GM12874 (cell line): ENCODE measurements at regions not wholly inside any gene's neighbourhood (a gene's known extent, or its start where the extent isn't known, plus 50 kb on each side); places are given as distances from the start of the nearest gene placed in this dataset.

Experiments used
- TF ChIP-seq, protein P1 (sequence below): IDR thresholded peaks from 2 replicates; pipeline ENCODE4 v1.5.1; 2011; ENCODE audit warnings: low read depth, mild to moderate bottlenecking, control low read depth, low read length, moderate library complexity; ENCODE audit not compliant: insufficient read depth

- TF ChIP-seq, protein P1, sequence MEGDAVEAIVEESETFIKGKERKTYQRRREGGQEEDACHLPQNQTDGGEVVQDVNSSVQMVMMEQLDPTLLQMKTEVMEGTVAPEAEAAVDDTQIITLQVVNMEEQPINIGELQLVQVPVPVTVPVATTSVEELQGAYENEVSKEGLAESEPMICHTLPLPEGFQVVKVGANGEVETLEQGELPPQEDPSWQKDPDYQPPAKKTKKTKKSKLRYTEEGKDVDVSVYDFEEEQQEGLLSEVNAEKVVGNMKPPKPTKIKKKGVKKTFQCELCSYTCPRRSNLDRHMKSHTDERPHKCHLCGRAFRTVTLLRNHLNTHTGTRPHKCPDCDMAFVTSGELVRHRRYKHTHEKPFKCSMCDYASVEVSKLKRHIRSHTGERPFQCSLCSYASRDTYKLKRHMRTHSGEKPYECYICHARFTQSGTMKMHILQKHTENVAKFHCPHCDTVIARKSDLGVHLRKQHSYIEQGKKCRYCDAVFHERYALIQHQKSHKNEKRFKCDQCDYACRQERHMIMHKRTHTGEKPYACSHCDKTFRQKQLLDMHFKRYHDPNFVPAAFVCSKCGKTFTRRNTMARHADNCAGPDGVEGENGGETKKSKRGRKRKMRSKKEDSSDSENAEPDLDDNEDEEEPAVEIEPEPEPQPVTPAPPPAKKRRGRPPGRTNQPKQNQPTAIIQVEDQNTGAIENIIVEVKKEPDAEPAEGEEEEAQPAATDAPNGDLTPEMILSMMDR: no peak
These were observed 692.6 kb upstream of the SLITRK1 start for GRCh38 chr13:84574851-84575250.

- TF ChIP-seq, protein P1: no peak
These were observed 689.0 kb upstream of the SLITRK1 start for GRCh38 chr13:84571264-84571663.

DNA sequence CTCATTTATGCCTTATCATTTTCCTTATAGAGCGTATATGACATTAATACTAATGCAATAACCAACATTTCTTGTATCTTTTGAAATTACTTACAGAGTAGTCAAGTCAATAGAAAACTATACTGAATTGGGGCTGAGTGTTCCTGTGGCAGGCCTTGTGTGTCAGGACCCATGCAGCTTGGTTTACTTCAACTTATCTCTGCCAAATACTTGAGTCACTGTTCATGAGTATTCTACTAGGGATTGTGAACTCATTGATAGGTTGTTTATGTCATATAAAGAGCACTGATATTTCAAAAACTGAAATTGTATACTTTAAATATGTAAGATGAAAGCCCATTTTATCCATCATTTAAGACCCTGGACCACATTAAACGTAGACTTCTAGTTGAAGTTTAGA is 688.6 kb upstream of the SLITRK1 start:
- TF ChIP-seq, protein P1: no peak

DNA sequence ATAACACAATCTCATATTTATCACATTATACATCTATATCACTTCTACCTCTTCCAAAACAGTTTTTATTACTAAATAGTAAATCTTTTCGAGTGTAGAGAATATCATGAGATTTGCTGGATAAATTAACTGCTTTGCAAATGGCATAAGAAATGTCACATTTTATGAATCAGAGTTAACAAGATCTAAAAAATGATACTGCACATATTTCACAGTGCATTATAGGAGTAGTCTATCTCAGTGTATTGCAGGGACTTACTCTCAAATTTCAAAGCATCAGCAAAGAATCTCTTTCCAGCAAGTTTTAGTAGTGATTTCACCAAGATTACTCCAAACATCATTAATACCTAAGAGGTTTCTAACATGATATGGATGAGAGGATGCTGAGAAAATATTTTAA is 687.1 kb upstream of the SLITRK1 start:
- TF ChIP-seq, protein P1: no peak

DNA sequence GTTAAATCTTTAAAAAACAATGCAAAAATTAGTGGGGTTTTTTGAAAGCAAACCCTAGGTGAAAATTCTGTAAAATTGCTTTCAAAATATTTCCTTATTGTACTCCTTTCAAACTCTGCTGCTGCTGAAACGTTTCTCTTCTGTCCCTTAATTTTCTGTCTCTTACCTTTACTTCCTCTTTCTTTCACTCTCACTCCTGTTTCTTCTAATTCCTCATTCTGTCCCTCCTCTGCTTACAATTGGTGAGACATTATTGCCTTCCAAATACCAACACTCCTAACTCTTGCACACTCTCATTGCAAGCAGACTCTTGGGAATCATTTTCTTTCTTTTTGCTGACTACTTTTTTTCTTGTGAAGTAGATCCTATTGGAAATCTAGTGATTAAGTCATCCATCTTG is 685.6 kb upstream of the SLITRK1 start:
- TF ChIP-seq, protein P1: no peak

DNA sequence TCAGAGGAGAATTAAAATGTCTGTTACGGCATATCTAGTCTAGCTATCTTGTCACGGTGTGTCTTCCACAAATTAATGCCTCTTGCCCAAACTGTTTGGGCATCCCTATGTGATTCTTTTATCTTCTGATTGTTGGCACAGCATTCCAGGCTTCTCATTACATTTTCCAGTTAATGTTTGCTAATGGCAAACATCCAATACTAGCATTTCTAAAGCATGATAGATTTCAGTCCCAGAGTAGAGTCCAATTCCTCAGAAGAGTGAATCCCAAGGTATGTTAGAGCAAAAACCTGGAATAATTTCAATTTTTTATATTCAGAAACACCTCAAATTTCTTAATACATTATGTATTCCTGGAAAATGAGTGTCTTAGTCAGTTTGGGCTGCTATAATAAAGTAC is 684.5 kb upstream of the SLITRK1 start:
- TF ChIP-seq, protein P1: no peak

GRCh38 chr13:84563611-84564010 is 681.3 kb upstream of the SLITRK1 start:
- TF ChIP-seq, protein P1: no peak

- TF ChIP-seq, protein P1: no peak
These were observed 671.0 kb upstream of the SLITRK1 start for GRCh38 chr13:84553227-84553626.
